ENCODE measurements at regions not wholly inside any gene's neighbourhood (a gene's known extent, or its start where the extent isn't known, plus 50 kb on each side); places are given as distances from the start of the nearest gene placed in this dataset.

GRCh38 chr1:62964141-62964540, 180.2 kb downstream of the ATG4C start:
- TF ChIP-seq CTCF (IDR thresholded peaks at IDR 0.05; ENCODE audit: low read depth, low read length) = no peak
- TF ChIP-seq EZH2phosphoT487 (IDR thresholded peaks at IDR 0.05; ENCODE audit: low read depth) = no peak
